Activated naive CD4-positive, alpha-beta T cell treated with anti-CD3 and anti-CD28 coated beads, Interleukin-2, amount 10 ng/mL, durations not matched to agents 7 days and 5 days (primary cell): ENCODE measurements at regions not wholly inside any gene's neighbourhood (a gene's known extent, or its start where the extent isn't known, plus 50 kb on each side); places are given as distances from the start of the nearest gene placed in this dataset.
"Not testable (repeated sequence)": the region's sequence is repeated elsewhere in the genome, so short reads cannot be mapped to it uniquely, and the experiment has no call there.

ENCODE experiments used
- CTCF ChIA-PET: fragments of 350-600 bp; sonication (Branson Sonifier 250); formaldehyde crosslinking; loops from one replicate; lab custom pipeline; 2021; ENCODE audit warnings: antibody characterized with exemption; lab: Charles Lee
- DNase-seq: peaks from one replicate; pipeline ENCODE4 v3.0.0-alpha.2; 2020
- H3K27ac Mint-ChIP-seq: one replicate; pipeline ENCODE4 v1.8.0; 2021; ENCODE audit warnings: mild to moderate bottlenecking, moderate library complexity, mixed read lengths
- H3K27me3 Mint-ChIP-seq: one replicate; pipeline ENCODE4 v1.8.0; 2021; ENCODE audit warnings: mild to moderate bottlenecking, mixed read lengths
- H3K36me3 Mint-ChIP-seq: one replicate; pipeline ENCODE4 v1.8.0; 2021; ENCODE audit warnings: mixed read lengths
- H3K4me1 Mint-ChIP-seq: one replicate; pipeline ENCODE4 v1.8.0; 2021; ENCODE audit warnings: mixed read lengths
- H3K4me3 Mint-ChIP-seq: one replicate; pipeline ENCODE4 v1.8.0; 2021; ENCODE audit warnings: mild to moderate bottlenecking, moderate library complexity, mixed read lengths
- H3K9me3 Mint-ChIP-seq: one replicate; pipeline ENCODE4 v1.8.0; 2021; ENCODE audit warnings: mixed read lengths

DNA sequence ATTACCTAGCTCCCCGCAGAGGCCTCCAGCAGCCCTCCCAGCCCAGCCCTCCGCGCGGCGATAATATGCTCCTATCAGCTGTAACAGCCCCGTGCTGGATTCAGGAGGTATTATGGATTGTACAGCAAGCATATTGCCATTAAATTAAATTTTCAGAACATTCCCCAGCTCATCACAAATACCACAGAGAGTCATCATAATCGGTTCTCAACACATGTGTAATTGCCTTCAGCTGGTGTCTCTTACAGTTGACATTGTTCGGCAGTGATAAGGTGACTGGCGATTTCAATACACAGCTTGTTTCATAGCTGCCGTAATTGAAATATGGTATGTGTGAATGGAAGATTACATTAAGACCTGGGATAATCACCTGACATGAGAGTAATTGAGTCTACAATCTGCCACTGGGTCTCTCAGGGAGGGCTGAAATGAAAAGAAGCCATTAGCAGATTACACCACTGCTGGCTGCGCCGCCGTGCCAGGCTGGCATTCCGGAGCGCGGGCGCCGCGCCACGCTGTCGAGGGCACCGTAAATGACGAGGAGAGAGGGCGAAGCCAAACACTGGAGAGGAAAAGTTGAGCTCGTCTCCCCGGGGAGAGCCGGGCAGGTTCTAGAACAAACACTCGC lies 549.4 kb upstream of the SALL3 start:
- no peak for DNase-seq
- Mint-ChIP-seq H3K4me1 (no peaks in the 10 kb centered on the region), H3K36me3 (no peaks in the 10 kb centered on the region), H3K4me3 (no peak overlapping the region), H3K9me3 (peaks cover 20% of the 10 kb centered on the region), H3K27me3 (no peaks in the 10 kb centered on the region), H3K27ac (no peak overlapping the region)
- CTCF ChIA-PET: no interaction called here

DNA sequence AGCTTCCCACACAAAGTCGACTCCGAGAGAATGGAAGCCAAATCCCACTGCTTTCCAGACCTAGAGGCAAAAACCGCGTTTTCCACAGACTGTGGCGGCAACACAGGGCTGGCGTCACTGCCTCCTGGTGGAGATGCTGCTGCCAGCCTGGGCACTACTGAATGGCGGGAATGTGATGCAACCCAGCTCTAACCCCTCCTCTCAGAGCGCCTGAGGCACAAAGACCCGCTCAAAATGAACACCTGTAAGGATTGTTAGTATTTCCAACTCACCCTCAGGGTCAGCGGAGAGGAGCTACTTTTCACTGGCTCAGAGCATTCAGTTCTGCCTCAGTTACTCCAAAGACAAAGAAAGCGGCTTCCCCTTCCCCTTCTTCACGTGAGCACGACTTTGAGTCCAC lies 548.0 kb upstream of the SALL3 start:
- Mint-ChIP-seq H3K4me3 (no peak overlapping the region), H3K27ac (no peak overlapping the region), H3K36me3 (no peaks in the 10 kb centered on the region), H3K4me1 (no peaks in the 10 kb centered on the region), H3K27me3 (no peaks in the 10 kb centered on the region), H3K9me3 (peaks cover 23% of the 10 kb centered on the region)
- no peak for DNase-seq
- CTCF ChIA-PET: no interaction called here

DNA sequence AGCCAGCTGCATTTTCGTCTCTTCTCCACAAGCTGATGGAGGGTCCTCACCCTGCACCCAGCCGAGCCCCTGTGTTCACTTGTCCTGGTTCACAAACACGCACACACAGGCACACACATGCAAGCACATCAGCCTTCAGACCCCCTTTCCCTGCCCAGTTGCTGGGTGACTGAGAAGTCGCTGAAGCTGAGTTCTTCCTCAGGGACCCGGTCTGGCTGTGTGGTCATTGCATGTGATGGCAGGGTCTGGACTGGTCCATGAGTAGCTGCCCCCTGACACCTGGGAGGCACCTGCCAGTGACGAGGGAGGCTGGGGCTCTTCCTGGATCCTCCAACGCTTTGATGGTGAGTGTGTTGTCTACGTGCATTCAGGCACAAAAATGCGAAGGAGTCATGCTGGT lies 546.1 kb upstream of the SALL3 start:
- Mint-ChIP-seq H3K36me3 (no peaks in the 10 kb centered on the region), H3K27ac (no peak overlapping the region), H3K4me3 (no peak overlapping the region), H3K4me1 (no peaks in the 10 kb centered on the region), H3K9me3 (peaks cover 22% of the 10 kb centered on the region), H3K27me3 (no peaks in the 10 kb centered on the region)
- DNase-seq: no peak
- CTCF ChIA-PET: no interaction called here

GRCh38 chr18:78436110-78436509 lies 543.5 kb upstream of the SALL3 start:
- Mint-ChIP-seq H3K4me1 (no peaks in the 10 kb centered on the region), H3K36me3 (no peaks in the 10 kb centered on the region), H3K27ac (no peak overlapping the region), H3K9me3 (peaks cover 28% of the 10 kb centered on the region), H3K27me3 (no peaks in the 10 kb centered on the region), H3K4me3 (no peak overlapping the region)
- CTCF ChIA-PET: no interaction called here
- no peak for DNase-seq

GRCh38 chr18:78438235-78438634 lies 541.4 kb upstream of the SALL3 start:
- H3K27me3 Mint-ChIP-seq, CTCF ChIA-PET: not testable (repeated sequence)

DNA sequence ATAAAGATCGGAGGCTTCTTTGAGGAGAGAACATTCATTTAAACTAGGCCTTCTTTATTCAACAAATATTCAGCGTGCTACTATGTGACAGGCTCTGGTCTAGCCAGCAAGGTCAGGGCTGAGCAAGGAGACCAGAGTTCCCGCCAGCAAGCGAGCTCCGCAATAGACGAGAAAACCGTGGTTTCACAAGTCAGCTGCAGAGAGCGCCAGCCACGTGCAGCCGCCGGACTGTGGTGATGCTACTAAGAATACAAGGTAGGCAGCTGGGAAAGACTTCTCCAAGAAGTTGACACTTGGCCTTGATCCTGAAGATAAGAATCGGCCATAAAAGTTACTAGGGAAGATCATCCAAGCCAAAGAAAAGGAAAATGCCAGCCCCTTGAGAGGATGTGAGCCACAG lies 533.7 kb upstream of the SALL3 start:
- H3K4me1 Mint-ChIP-seq: no peaks in the 10 kb centered on the region
- CTCF ChIA-PET: no interaction called here
- H3K27ac Mint-ChIP-seq: no peak overlapping the region
- no peaks in the 10 kb centered on the region for H3K27me3 Mint-ChIP-seq
- no peak overlapping the region for H3K4me3 Mint-ChIP-seq
- H3K36me3 Mint-ChIP-seq: no peaks in the 10 kb centered on the region
- no peak for DNase-seq
- H3K9me3 Mint-ChIP-seq: no peaks in the 10 kb centered on the region

More at GRCh38 chr18:78438235-78438634, 541.4 kb upstream of the SALL3 start:
- not testable (repeated sequence) for H3K36me3 Mint-ChIP-seq, DNase-seq, H3K27ac Mint-ChIP-seq, H3K4me3 Mint-ChIP-seq, H3K4me1 Mint-ChIP-seq
- peaks cover 20% of the 10 kb centered on the region for H3K9me3 Mint-ChIP-seq

DNA sequence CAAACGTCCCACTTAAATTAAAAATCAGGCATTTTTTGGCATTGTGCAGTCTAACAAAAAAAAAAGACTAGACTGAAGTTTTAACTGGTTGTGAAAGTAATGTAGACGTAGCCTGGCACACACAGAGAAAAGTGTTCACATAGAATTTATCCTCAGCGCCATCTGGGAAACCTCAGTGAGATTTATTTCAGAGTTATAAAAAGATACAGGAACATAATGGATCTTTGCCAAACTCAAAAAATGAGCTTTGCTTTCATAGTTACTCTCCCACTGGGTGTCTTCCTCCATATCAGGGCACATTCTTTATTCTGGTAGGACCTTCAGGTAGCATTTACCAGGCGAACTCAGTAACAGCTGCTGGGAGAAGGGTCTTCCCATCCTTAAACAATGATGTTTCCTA lies 532.4 kb upstream of the SALL3 start:
- Mint-ChIP-seq H3K9me3 (no peaks in the 10 kb centered on the region), H3K27me3 (no peaks in the 10 kb centered on the region), H3K27ac (no peak overlapping the region), H3K4me3 (no peak overlapping the region), H3K4me1 (no peaks in the 10 kb centered on the region), H3K36me3 (no peaks in the 10 kb centered on the region)
- no peak for DNase-seq
- CTCF ChIA-PET: no interaction called here

DNA sequence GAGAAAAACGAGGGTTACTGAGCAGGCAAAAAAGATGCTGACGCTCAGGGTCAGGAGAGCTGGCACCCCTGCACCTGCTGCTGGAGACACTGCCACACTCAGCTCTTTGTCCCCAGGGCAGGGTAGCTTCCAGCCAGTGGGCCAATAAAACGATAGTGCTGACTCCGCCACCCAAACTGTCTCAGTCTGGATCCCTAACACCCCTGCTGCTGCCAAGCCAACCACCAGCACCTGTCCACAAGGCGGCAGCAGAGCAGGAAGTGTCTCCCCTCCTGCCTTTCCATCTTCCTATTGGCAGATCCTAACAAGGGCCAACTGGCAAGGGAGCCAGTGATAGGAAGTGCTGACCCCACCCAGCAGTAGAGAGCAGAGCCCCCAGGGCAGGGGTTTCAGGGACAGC lies 531.5 kb upstream of the SALL3 start:
- no peak for DNase-seq
- CTCF ChIA-PET: no interaction called here
- Mint-ChIP-seq H3K4me1 (no peaks in the 10 kb centered on the region), H3K27ac (no peak overlapping the region), H3K27me3 (no peaks in the 10 kb centered on the region), H3K36me3 (no peaks in the 10 kb centered on the region), H3K9me3 (no peaks in the 10 kb centered on the region), H3K4me3 (no peak overlapping the region)

DNA sequence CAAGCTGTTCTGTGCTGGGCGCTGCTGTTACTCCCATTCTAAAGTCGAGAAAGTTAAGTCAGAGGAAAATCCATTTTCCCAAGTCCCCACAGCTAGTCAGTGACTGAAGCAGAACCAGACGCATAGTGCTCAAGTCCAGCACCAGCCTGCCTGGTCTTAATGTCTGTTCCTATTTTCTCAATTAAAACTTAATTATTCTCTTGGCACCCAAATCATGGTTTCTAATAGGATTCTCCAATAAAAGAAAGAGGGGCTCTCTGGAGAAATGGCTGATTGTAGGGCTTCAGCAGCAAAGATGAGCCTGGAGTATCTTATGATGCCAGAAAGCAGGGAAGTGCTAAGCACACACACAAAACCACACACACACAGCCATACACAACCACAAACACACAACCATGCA lies 531.0 kb upstream of the SALL3 start:
- Mint-ChIP-seq H3K36me3 (no peaks in the 10 kb centered on the region), H3K27ac (no peak overlapping the region), H3K27me3 (no peaks in the 10 kb centered on the region), H3K4me3 (no peak overlapping the region), H3K9me3 (no peaks in the 10 kb centered on the region), H3K4me1 (no peaks in the 10 kb centered on the region)
- CTCF ChIA-PET: no interaction called here
- DNase-seq: no peak

GRCh38 chr18:78454221-78454620 lies 525.4 kb upstream of the SALL3 start:
- H3K4me3 Mint-ChIP-seq: no peak overlapping the region
- H3K4me1 Mint-ChIP-seq: no peaks in the 10 kb centered on the region
- CTCF ChIA-PET: no interaction called here
- no peak for DNase-seq
- no peak overlapping the region for H3K27ac Mint-ChIP-seq
- H3K36me3 Mint-ChIP-seq: no peaks in the 10 kb centered on the region
- H3K9me3 Mint-ChIP-seq: peaks cover 4% of the 10 kb centered on the region
- no peaks in the 10 kb centered on the region for H3K27me3 Mint-ChIP-seq

- H3K27me3 Mint-ChIP-seq: no peaks in the 10 kb centered on the region
- no peak for DNase-seq
- H3K27ac Mint-ChIP-seq: no peak overlapping the region
- H3K36me3 Mint-ChIP-seq: no peaks in the 10 kb centered on the region
- CTCF ChIA-PET: no interaction called here
- H3K4me1 Mint-ChIP-seq: no peaks in the 10 kb centered on the region
- peaks cover 4% of the 10 kb centered on the region for H3K9me3 Mint-ChIP-seq
- H3K4me3 Mint-ChIP-seq: no peak overlapping the region
These were observed 524.2 kb upstream of the SALL3 start for GRCh38 chr18:78455386-78455785.

GRCh38 chr18:78457011-78457410 lies 522.6 kb upstream of the SALL3 start:
- no peak overlapping the region for H3K27ac Mint-ChIP-seq
- peaks cover 4% of the 10 kb centered on the region for H3K9me3 Mint-ChIP-seq
- CTCF ChIA-PET: no interaction called here
- H3K4me3 Mint-ChIP-seq: no peak overlapping the region
- H3K27me3 Mint-ChIP-seq: no peaks in the 10 kb centered on the region
- no peak for DNase-seq
- H3K36me3 Mint-ChIP-seq: no peaks in the 10 kb centered on the region
- no peaks in the 10 kb centered on the region for H3K4me1 Mint-ChIP-seq

- Mint-ChIP-seq H3K4me3 (no peak overlapping the region), H3K27ac (no peak overlapping the region), H3K36me3 (no peaks in the 10 kb centered on the region), H3K9me3 (peaks cover 6% of the 10 kb centered on the region), H3K4me1 (no peaks in the 10 kb centered on the region), H3K27me3 (no peaks in the 10 kb centered on the region)
- CTCF ChIA-PET: no interaction called here
- DNase-seq: no peak
These were observed 521.9 kb upstream of the SALL3 start for GRCh38 chr18:78457731-78458130.

- CTCF ChIA-PET: no interaction called here
- H3K36me3 Mint-ChIP-seq: no peaks in the 10 kb centered on the region
- no peak for DNase-seq
- no peaks in the 10 kb centered on the region for H3K27me3 Mint-ChIP-seq
- no peak overlapping the region for H3K4me3 Mint-ChIP-seq
- H3K9me3 Mint-ChIP-seq: peaks cover 6% of the 10 kb centered on the region
- no peak overlapping the region for H3K27ac Mint-ChIP-seq
- H3K4me1 Mint-ChIP-seq: no peaks in the 10 kb centered on the region
These were observed 521.3 kb upstream of the SALL3 start for GRCh38 chr18:78458356-78458755.

- Mint-ChIP-seq H3K4me3 (no peak overlapping the region), H3K27ac (no peak overlapping the region), H3K9me3 (peaks cover 9% of the 10 kb centered on the region), H3K27me3 (no peaks in the 10 kb centered on the region), H3K36me3 (no peaks in the 10 kb centered on the region), H3K4me1 (no peaks in the 10 kb centered on the region)
- no peak for DNase-seq
- CTCF ChIA-PET: no interaction called here
These were observed 520.0 kb upstream of the SALL3 start for GRCh38 chr18:78459668-78460067.

GRCh38 chr18:78460558-78460957 lies 519.1 kb upstream of the SALL3 start:
- Mint-ChIP-seq H3K27ac (no peak overlapping the region), H3K27me3 (no peaks in the 10 kb centered on the region), H3K36me3 (no peaks in the 10 kb centered on the region), H3K9me3 (peaks cover 16% of the 10 kb centered on the region), H3K4me3 (no peak overlapping the region), H3K4me1 (no peaks in the 10 kb centered on the region)
- DNase-seq: no peak
- CTCF ChIA-PET: no interaction called here
